ENCODE measurements at regions not wholly inside any gene's neighbourhood (a gene's known extent, or its start where the extent isn't known, plus 50 kb on each side); places are given as distances from the start of the nearest gene placed in this dataset.
"Not testable (repeated sequence)": the region's sequence is repeated elsewhere in the genome, so short reads cannot be mapped to it uniquely, and the experiment has no call there.

DNA sequence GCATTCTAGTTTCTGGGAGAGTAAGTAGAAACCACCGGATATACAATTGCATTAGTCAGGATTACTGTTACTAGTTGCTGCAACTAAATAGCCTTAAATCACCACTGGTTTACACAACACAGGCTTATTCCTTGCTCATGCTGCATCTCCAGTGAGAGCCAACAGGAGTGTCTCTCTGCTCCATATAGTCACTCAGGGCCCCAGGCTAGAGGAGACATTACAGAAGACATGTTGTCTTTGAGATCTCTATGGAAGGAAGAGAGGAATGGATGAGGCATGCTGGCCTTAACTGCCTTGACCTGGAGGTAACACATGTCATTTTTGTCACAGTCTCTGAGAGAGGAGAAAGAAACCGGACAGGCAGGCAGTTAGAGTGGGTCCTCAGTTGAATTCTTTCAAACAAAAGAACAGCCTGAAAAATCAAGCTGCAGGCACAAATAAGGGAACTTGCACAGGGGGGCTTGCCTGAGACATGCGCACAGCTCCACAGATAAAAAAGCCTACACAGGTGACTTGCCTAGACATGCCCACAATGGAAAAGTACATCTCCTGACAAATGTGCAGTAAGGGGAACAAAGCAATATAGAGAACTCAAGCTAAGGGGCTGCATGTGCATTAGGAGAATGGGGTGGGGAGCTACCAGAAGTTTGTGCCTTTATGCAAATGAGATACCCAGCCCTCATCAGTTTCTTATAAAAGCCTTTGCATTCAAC lies 348.0 kb downstream of the TYW1 start:
- Histone ChIP-seq H3K4me1 (ENCODE audit: insufficient read depth, low read length) (no peaks in the 10 kb centered on the region), H3K4me3 (ENCODE audit: insufficient read depth, low read length) (no peak overlapping the region), H3K27me3 (ENCODE audit: insufficient read depth, low read length) (no peaks in the 10 kb centered on the region), H3K4me2 (ENCODE audit: insufficient read depth, low read length) (no peak overlapping the region), H3K36me3 (ENCODE audit: insufficient read depth, low read length) (peaks cover under 1% of the 10 kb centered on the region), H2AFZ (ENCODE audit: low read length) (no peak overlapping the region), H3K9me3 (ENCODE audit: low read depth, low read length) (no peaks in the 10 kb centered on the region), H3K27ac (ENCODE audit: low read depth, low read length) (no peak overlapping the region), H3K79me2 (ENCODE audit: insufficient read depth, low read length) (no peaks in the 10 kb centered on the region), H4K20me1 (ENCODE audit: insufficient read depth, low read length) (no peaks in the 10 kb centered on the region)
- no peak for DNase-seq (ENCODE audit: insufficient read length, low spot score, missing footprints)
- no peak for TF ChIP-seq CTCF (IDR thresholded peaks at IDR 0.05; ENCODE audit: extremely low read depth, low read depth, low read length)

GRCh38 chr7:67346126-67346525 lies 349.5 kb downstream of the TYW1 start:
- no peaks in the 10 kb centered on the region for H3K36me3 ChIP-seq (ENCODE audit: insufficient read depth, low read length)
- TF ChIP-seq CTCF (IDR thresholded peaks at IDR 0.05; ENCODE audit: extremely low read depth, low read depth, low read length), result no peak
- DNase-seq (ENCODE audit: insufficient read length, low spot score, missing footprints), result no peak
- no peaks in the 10 kb centered on the region for H3K79me2 ChIP-seq (ENCODE audit: insufficient read depth, low read length)
- no peaks in the 10 kb centered on the region for H4K20me1 ChIP-seq (ENCODE audit: insufficient read depth, low read length)
- H3K4me1 ChIP-seq (ENCODE audit: insufficient read depth, low read length), result no peaks in the 10 kb centered on the region
- no peak overlapping the region for H2AFZ ChIP-seq (ENCODE audit: low read length)
- H3K4me3 ChIP-seq (ENCODE audit: insufficient read depth, low read length), result no peak overlapping the region
- H3K27ac ChIP-seq (ENCODE audit: low read depth, low read length), result no peak overlapping the region
- no peak overlapping the region for H3K4me2 ChIP-seq (ENCODE audit: insufficient read depth, low read length)
- H3K9me3 ChIP-seq (ENCODE audit: low read depth, low read length), result no peaks in the 10 kb centered on the region
- no peaks in the 10 kb centered on the region for H3K27me3 ChIP-seq (ENCODE audit: insufficient read depth, low read length)

DNA sequence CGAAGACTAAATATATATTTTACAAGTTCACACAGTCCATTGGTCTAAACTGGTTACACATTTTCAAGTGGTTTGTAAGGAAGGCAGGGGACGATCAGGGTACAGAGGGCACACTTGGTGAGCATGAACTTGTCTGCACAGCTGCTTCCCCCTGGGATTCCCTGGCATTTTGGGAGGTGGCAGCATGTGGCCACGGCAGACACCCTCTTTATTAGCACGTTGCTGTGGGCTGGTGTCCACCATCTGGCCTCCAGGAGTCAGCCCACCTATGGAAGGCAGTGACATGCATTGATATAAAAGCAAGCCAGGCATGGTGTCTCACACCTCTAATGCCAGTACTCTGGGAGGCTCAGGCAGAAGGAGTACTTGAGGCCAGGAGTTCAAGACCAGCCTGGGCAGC lies 350.2 kb downstream of the TYW1 start:
- DNase-seq (ENCODE audit: insufficient read length, low spot score, missing footprints), result no peak
- TF ChIP-seq CTCF (IDR thresholded peaks at IDR 0.05; ENCODE audit: extremely low read depth, low read depth, low read length), result no peak

GRCh38 chr7:67348171-67348570 lies 351.5 kb downstream of the TYW1 start:
- no peaks in the 10 kb centered on the region for H3K79me2 ChIP-seq (ENCODE audit: insufficient read depth, low read length)
- H4K20me1 ChIP-seq (ENCODE audit: insufficient read depth, low read length), result no peaks in the 10 kb centered on the region
- no peak overlapping the region for H3K4me2 ChIP-seq (ENCODE audit: insufficient read depth, low read length)
- DNase-seq (ENCODE audit: insufficient read length, low spot score, missing footprints), result no peak
- H3K27ac ChIP-seq (ENCODE audit: low read depth, low read length), result no peak overlapping the region
- no peaks in the 10 kb centered on the region for H3K27me3 ChIP-seq (ENCODE audit: insufficient read depth, low read length)
- H3K4me1 ChIP-seq (ENCODE audit: insufficient read depth, low read length), result no peaks in the 10 kb centered on the region
- no peaks in the 10 kb centered on the region for H3K9me3 ChIP-seq (ENCODE audit: low read depth, low read length)
- no peak overlapping the region for H2AFZ ChIP-seq (ENCODE audit: low read length)
- H3K36me3 ChIP-seq (ENCODE audit: insufficient read depth, low read length), result no peaks in the 10 kb centered on the region
- TF ChIP-seq CTCF (IDR thresholded peaks at IDR 0.05; ENCODE audit: extremely low read depth, low read depth, low read length), result no peak
- no peak overlapping the region for H3K4me3 ChIP-seq (ENCODE audit: insufficient read depth, low read length)

More for the DNA sequence above, 350.2 kb downstream of the TYW1 start:
- H3K9me3 ChIP-seq (ENCODE audit: low read depth, low read length), result no peaks in the 10 kb centered on the region
- no peak overlapping the region for H3K4me2 ChIP-seq (ENCODE audit: insufficient read depth, low read length)
- no peak overlapping the region for H3K27ac ChIP-seq (ENCODE audit: low read depth, low read length)
- H2AFZ ChIP-seq (ENCODE audit: low read length), result no peak overlapping the region
- H3K4me1 ChIP-seq (ENCODE audit: insufficient read depth, low read length), result no peaks in the 10 kb centered on the region
- H3K4me3 ChIP-seq (ENCODE audit: insufficient read depth, low read length), result no peak overlapping the region
- no peaks in the 10 kb centered on the region for H3K36me3 ChIP-seq (ENCODE audit: insufficient read depth, low read length)
- H4K20me1 ChIP-seq (ENCODE audit: insufficient read depth, low read length), result no peaks in the 10 kb centered on the region
- no peaks in the 10 kb centered on the region for H3K79me2 ChIP-seq (ENCODE audit: insufficient read depth, low read length)
- H3K27me3 ChIP-seq (ENCODE audit: insufficient read depth, low read length), result no peaks in the 10 kb centered on the region

DNA sequence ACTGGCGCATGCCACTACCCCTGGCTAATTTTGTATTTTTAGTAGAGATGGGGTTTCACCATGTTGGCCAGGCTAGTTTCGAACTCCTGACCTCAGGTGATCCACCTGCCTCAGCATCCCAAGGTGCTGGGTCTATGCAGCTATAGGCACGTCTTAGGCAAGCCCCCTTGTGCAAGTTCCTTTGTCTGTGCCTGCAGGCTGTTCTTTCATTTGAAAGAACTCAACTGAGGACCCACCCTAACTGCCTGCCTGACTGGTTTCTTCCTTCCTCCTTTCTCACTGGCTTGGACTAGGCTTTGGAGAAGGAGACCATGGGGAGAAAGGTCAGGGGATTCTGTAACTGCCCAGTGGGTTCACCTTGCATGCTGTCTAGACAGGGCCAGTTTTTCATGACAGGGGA lies 361.0 kb downstream of the TYW1 start:
- not testable (repeated sequence) for H3K27me3 ChIP-seq (ENCODE audit: insufficient read depth, low read length); H3K36me3 ChIP-seq (ENCODE audit: insufficient read depth, low read length); H3K4me1 ChIP-seq (ENCODE audit: insufficient read depth, low read length); H3K79me2 ChIP-seq (ENCODE audit: insufficient read depth, low read length); H2AFZ ChIP-seq (ENCODE audit: low read length); H3K9me3 ChIP-seq (ENCODE audit: low read depth, low read length); DNase-seq (ENCODE audit: insufficient read length, low spot score, missing footprints); H3K27ac ChIP-seq (ENCODE audit: low read depth, low read length); H4K20me1 ChIP-seq (ENCODE audit: insufficient read depth, low read length); H3K4me2 ChIP-seq (ENCODE audit: insufficient read depth, low read length); H3K4me3 ChIP-seq (ENCODE audit: insufficient read depth, low read length)

GRCh38 chr7:67358316-67358715 lies 361.7 kb downstream of the TYW1 start:
- not testable (repeated sequence) for H3K79me2 ChIP-seq (ENCODE audit: insufficient read depth, low read length); DNase-seq (ENCODE audit: insufficient read length, low spot score, missing footprints); H4K20me1 ChIP-seq (ENCODE audit: insufficient read depth, low read length); H3K4me3 ChIP-seq (ENCODE audit: insufficient read depth, low read length); H3K36me3 ChIP-seq (ENCODE audit: insufficient read depth, low read length); H3K4me2 ChIP-seq (ENCODE audit: insufficient read depth, low read length); H3K9me3 ChIP-seq (ENCODE audit: low read depth, low read length); H3K27me3 ChIP-seq (ENCODE audit: insufficient read depth, low read length); H3K4me1 ChIP-seq (ENCODE audit: insufficient read depth, low read length); H3K27ac ChIP-seq (ENCODE audit: low read depth, low read length); H2AFZ ChIP-seq (ENCODE audit: low read length)

Measured in osteoblast (primary cell).